ENCODE measurements at regions not wholly inside any gene's neighbourhood (a gene's known extent, or its start where the extent isn't known, plus 50 kb on each side); places are given as distances from the start of the nearest gene placed in this dataset.

DNA sequence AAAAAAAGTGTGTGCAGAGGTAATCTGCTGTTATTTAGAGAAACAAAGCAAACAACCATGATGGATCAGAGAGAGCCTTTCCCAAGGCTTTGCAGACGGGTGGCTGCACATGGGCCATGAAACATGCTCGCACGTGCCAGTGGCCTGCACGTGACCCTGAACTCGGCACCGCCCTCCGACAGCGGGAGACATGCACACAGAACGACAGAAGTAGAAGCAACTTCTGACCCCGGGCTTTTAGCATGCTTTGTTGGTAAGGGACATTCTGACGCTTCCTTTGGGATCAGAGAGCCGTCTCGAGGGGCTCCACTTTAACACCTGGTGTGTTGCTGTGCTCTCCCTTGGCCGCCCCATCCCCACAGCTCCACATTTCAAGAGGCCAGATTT, 112.5 kb downstream of the KCNF1 start:
- no peaks in the 10 kb centered on the region for H3K9me3 Mint-ChIP-seq
- H3K4me3 Mint-ChIP-seq, result no peak overlapping the region

DNA sequence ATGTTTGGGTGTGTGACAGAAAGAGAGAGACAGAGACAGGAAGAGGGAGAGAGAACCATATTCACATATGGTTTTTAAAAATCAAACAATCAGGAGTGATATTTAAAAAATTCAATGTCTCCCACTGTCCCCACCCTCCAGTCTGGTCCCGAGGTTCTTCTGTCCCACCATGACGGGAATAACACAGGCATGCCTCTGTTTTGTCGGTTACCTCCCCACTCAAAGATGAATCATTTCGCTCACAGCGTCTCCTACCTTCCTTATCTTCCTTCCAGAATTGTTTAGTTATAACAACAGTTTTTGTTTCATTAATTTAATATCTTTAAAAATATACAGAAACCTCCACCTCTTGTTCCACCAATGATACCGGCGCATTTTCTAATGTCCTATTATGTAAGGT, 113.0 kb downstream of the KCNF1 start:
- Mint-ChIP-seq H3K4me1 (no peaks in the 10 kb centered on the region), H3K9me3 (no peaks in the 10 kb centered on the region), H3K27ac (ENCODE audit: low read depth) (no peak overlapping the region), H3K27me3 (peaks cover 33% of the 10 kb centered on the region), H3K4me3 (no peak overlapping the region), H3K36me3 (ENCODE audit: insufficient read depth) (no peaks in the 10 kb centered on the region)
- ATAC-seq (replicated peaks; ENCODE audit: extremely low read depth, poor library complexity, severe bottlenecking) (no peak), DNase-seq (ENCODE audit: low spot score in 2 of 2) (no peak)

More for the DNA sequence above, 112.5 kb downstream of the KCNF1 start:
- H3K27me3 Mint-ChIP-seq, result peaks cover 36% of the 10 kb centered on the region
- DNase-seq (ENCODE audit: low spot score in 2 of 2) (no peak), ATAC-seq (replicated peaks; ENCODE audit: extremely low read depth, poor library complexity, severe bottlenecking) (no peak)
- H3K36me3 Mint-ChIP-seq (ENCODE audit: insufficient read depth), result no peaks in the 10 kb centered on the region
- no peak overlapping the region for H3K27ac Mint-ChIP-seq (ENCODE audit: low read depth)
- H3K4me1 Mint-ChIP-seq, result no peaks in the 10 kb centered on the region

DNA sequence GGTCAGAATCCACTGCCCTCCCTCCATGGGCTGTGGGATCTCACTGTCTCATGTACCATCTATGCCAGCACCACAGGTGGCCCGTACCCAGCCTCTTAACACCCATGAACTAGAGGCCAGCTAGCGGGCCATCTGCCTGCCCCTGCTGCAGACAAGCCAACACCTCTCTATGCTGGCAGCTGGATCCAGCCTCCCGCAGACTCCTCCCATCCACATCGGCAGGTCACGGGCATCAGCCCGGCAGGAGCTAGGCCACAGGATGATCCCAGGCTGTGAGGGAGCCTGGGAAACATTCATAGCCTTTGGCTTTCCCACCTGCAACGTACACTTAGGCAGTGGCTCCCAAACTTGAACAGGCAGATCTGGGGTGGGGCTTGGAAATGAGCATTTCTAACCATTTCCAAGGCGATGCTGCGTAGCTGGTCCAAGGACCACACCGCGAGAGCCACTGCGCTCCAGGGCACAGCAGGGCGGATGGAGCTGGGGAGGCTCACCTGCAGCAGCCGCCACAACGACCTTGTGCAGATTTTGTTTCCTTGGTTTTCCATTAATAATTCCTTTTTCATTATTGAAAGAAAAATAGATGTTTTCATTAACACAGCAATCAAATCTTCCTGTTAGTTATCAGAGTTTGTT, 114.7 kb downstream of the KCNF1 start:
- ATAC-seq (replicated peaks; ENCODE audit: extremely low read depth, poor library complexity, severe bottlenecking) (no peak), DNase-seq (ENCODE audit: low spot score in 2 of 2) (no peak)
- Mint-ChIP-seq H3K4me1 (no peaks in the 10 kb centered on the region), H3K27ac (ENCODE audit: low read depth) (no peak overlapping the region), H3K4me3 (no peak overlapping the region), H3K9me3 (no peaks in the 10 kb centered on the region), H3K36me3 (ENCODE audit: insufficient read depth) (no peaks in the 10 kb centered on the region), H3K27me3 (peaks cover 30% of the 10 kb centered on the region)

DNA sequence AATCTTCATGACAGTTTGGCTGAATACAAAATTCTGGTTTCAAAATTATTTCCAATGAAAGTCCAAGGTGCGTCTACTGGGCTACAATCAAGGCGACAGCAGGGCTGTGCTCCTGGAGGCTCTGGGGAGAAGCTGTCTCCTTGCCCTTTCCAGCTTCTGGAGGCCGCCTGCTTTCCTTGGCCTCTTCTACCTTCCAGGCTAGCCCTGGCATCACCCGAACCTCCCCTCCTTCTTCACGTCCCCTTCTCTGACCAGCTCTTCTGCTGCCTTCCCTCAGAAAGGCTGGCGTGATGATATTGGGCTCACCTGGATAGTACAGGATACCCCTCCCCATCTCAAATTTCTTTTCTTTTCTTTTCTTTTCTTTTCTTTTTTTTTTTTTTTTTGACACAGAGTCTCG, 115.5 kb downstream of the KCNF1 start:
- H3K4me1 Mint-ChIP-seq, result no peaks in the 10 kb centered on the region
- no peaks in the 10 kb centered on the region for H3K9me3 Mint-ChIP-seq
- no peak for DNase-seq (ENCODE audit: low spot score in 2 of 2)
- no peak overlapping the region for H3K27ac Mint-ChIP-seq (ENCODE audit: low read depth)
- no peaks in the 10 kb centered on the region for H3K36me3 Mint-ChIP-seq (ENCODE audit: insufficient read depth)
- H3K27me3 Mint-ChIP-seq, result peaks cover 23% of the 10 kb centered on the region
- no peak for ATAC-seq (replicated peaks; ENCODE audit: extremely low read depth, poor library complexity, severe bottlenecking)
- H3K4me3 Mint-ChIP-seq, result no peak overlapping the region

DNA sequence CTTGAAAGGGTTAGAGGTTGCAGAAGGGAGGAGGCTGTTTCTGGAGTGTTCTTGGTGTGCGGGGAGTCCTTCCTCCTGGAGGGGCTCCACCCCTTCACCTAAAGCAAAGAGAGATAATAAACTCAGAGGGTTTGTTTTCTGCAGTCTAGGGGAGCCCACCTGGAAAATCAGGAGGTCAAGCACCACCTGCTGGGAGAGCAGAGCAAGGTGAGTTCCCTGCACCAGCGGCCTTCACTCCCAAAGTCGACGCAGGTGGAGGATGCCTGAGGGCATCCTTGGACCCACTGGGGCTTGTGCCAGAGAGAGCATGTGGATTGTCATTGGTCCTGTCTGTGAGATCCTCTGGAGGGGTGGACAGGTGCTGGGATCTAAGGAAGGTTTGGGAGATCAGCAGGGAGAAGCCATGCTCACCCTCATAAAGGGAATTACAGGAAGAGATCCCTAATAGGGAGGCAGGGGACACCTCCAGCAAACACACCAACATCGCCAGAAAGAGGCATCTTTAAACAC, 116.7 kb downstream of the KCNF1 start:
- ATAC-seq (replicated peaks; ENCODE audit: extremely low read depth, poor library complexity, severe bottlenecking) (no peak), DNase-seq (ENCODE audit: low spot score in 2 of 2) (no peak)
- H3K27ac Mint-ChIP-seq (ENCODE audit: low read depth), result no peak overlapping the region
- H3K4me3 Mint-ChIP-seq, result no peak overlapping the region
- H3K36me3 Mint-ChIP-seq (ENCODE audit: insufficient read depth), result no peaks in the 10 kb centered on the region
- H3K4me1 Mint-ChIP-seq, result no peaks in the 10 kb centered on the region
- peaks cover 28% of the 10 kb centered on the region for H3K27me3 Mint-ChIP-seq
- no peaks in the 10 kb centered on the region for H3K9me3 Mint-ChIP-seq

DNA sequence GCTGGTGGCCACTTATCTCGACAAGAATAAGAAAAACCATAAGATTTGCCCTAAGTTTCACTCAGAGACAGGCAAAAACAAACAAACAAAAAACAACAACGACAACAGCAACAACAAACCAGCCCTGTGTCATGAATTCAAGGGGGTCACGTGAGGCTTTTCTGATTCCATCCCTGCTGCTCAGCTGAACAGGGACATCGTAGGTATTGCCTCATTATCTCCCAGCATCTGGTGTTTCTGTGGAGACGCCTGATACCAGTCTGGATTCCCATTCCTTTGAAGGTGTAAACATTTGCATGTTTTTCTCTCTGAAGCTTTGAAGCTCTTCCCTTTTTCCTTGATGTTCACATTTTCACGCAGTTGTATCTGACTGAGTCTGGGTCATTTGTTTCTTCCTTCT, 117.4 kb downstream of the KCNF1 start:
- Mint-ChIP-seq H3K27ac (ENCODE audit: low read depth) (no peak overlapping the region), H3K4me3 (no peak overlapping the region), H3K9me3 (no peaks in the 10 kb centered on the region), H3K27me3 (peaks cover 30% of the 10 kb centered on the region), H3K4me1 (no peaks in the 10 kb centered on the region), H3K36me3 (ENCODE audit: insufficient read depth) (no peaks in the 10 kb centered on the region)
- ATAC-seq (replicated peaks; ENCODE audit: extremely low read depth, poor library complexity, severe bottlenecking) (no peak), DNase-seq (ENCODE audit: low spot score in 2 of 2) (no peak)

DNA sequence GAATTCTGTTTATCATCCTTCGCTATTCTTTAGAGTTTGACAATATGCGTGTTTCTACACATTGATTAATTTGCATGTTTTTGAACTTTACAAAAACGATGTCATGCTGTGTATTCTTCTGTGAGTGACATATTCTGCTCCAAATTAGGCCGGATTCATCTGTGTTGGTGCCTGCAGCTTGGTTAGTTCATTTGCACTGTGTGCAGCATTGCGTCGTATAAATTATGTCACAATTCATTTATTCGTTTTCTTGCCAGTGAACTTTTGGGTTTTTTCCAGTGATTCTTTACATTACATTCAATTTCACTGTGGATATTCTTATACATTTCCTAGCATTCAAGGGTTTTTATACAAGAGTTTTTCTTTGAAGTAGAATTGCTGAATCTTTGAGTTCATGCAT, 118.3 kb downstream of the KCNF1 start:
- DNase-seq (ENCODE audit: low spot score in 2 of 2) (no peak), ATAC-seq (replicated peaks; ENCODE audit: extremely low read depth, poor library complexity, severe bottlenecking) (no peak)
- H3K27ac Mint-ChIP-seq (ENCODE audit: low read depth), result no peak overlapping the region
- H3K4me1 Mint-ChIP-seq, result no peaks in the 10 kb centered on the region
- peaks cover 37% of the 10 kb centered on the region for H3K27me3 Mint-ChIP-seq
- no peaks in the 10 kb centered on the region for H3K36me3 Mint-ChIP-seq (ENCODE audit: insufficient read depth)
- H3K9me3 Mint-ChIP-seq, result no peaks in the 10 kb centered on the region
- H3K4me3 Mint-ChIP-seq, result no peak overlapping the region

DNA sequence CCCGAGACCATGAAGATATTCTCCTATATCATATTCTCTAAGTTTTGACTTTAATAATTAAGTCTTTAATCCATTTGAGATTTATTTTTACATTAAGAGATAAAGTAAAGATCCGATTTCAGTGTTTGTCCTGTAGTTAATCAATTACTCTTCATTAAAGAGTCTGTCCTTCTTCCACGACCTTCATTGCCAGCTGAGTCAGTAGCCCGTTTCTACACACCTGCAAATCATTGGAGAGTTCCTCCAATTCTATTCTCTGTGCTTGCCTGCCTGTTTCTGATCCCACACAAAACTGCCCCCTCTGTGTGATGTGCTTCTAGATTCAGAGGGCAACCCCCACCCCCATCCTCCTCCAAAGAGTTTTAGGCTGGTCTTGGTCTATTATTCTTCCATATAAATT, 119.2 kb downstream of the KCNF1 start:
- no peak overlapping the region for H3K27ac Mint-ChIP-seq (ENCODE audit: low read depth)
- peaks cover 2% of the 10 kb centered on the region for H3K36me3 Mint-ChIP-seq (ENCODE audit: insufficient read depth)
- ATAC-seq (replicated peaks; ENCODE audit: extremely low read depth, poor library complexity, severe bottlenecking) (no peak), DNase-seq (ENCODE audit: low spot score in 2 of 2) (no peak)
- H3K4me3 Mint-ChIP-seq, result no peak overlapping the region
- H3K9me3 Mint-ChIP-seq, result no peaks in the 10 kb centered on the region
- H3K27me3 Mint-ChIP-seq, result peaks cover 45% of the 10 kb centered on the region
- H3K4me1 Mint-ChIP-seq, result no peaks in the 10 kb centered on the region

DNA sequence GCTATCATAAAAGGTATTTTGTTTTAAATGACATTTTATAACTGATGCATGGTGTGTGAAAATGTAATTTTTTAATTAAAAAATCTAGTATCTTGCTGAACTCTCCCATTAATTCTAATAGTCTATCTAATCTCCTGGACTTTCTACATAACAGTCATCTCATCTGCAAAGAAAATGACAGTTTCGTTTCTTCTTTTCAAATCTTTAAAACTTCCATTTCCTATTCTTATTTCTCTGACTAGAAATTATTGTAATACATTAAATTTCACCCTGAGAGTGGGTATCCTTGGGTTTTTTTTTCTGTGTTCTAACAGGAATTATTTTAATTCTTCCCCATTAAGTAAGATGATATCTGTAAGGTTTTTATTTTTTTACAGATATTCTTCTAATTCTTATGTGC, 120.1 kb downstream of the KCNF1 start:
- DNase-seq (ENCODE audit: low spot score in 2 of 2), result no peak
- no peak for ATAC-seq (replicated peaks; ENCODE audit: extremely low read depth, poor library complexity, severe bottlenecking)
- peaks cover 55% of the 10 kb centered on the region for H3K27me3 Mint-ChIP-seq
- H3K4me1 Mint-ChIP-seq, result no peaks in the 10 kb centered on the region
- peaks cover 2% of the 10 kb centered on the region for H3K36me3 Mint-ChIP-seq (ENCODE audit: insufficient read depth)
- H3K4me3 Mint-ChIP-seq, result no peak overlapping the region
- H3K9me3 Mint-ChIP-seq, result peaks cover 3% of the 10 kb centered on the region
- no peak overlapping the region for H3K27ac Mint-ChIP-seq (ENCODE audit: low read depth)

DNA sequence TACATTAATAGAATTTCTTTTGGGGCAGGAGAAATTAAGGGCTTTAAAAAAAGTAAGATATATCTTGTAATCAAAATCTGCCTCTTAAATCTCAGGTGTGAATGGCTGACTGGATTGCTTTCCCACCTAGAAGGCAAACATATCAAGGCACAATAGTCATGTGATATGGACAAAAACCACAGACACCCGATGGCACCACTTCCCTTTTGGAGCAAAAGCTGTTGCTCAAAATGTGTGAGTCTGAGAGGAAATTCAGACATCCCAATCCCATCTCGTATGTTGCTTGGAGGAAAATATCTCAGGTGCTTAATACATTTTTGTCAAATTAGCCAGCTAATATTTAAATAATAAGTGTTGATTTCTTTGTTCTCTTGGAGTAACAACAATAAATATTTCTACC, 120.7 kb downstream of the KCNF1 start:
- no peak overlapping the region for H3K27ac Mint-ChIP-seq (ENCODE audit: low read depth)
- H3K4me3 Mint-ChIP-seq, result no peak overlapping the region
- H3K36me3 Mint-ChIP-seq (ENCODE audit: insufficient read depth), result peaks cover 2% of the 10 kb centered on the region
- H3K4me1 Mint-ChIP-seq, result no peaks in the 10 kb centered on the region
- H3K27me3 Mint-ChIP-seq, result peaks cover 60% of the 10 kb centered on the region
- ATAC-seq (replicated peaks; ENCODE audit: extremely low read depth, poor library complexity, severe bottlenecking), result no peak
- peaks cover 8% of the 10 kb centered on the region for H3K9me3 Mint-ChIP-seq
- DNase-seq (ENCODE audit: low spot score in 2 of 2), result no peak

DNA sequence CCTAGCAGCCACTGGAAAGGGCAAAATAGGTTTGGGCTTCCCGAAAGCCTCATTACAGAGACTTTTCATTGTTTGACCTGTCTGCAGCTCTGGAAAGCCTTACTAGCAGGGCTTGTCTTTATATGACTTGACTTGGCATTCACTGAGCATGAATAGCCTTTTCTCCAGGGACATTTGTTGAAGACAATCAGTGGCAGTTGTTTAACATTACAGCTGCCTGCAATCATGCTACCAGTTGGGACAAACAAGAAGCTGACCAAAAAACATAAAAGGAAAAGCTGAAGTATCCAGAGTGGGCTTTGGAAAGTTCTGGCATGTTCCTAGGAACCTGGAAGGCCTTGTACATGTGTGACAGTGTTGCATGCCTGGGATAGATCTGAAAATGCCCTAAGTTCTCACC, 121.4 kb downstream of the KCNF1 start:
- DNase-seq (ENCODE audit: low spot score in 2 of 2) (no peak), ATAC-seq (replicated peaks; ENCODE audit: extremely low read depth, poor library complexity, severe bottlenecking) (no peak)
- Mint-ChIP-seq H3K27ac (ENCODE audit: low read depth) (no peak overlapping the region), H3K9me3 (peaks cover 15% of the 10 kb centered on the region), H3K36me3 (ENCODE audit: insufficient read depth) (peaks cover 2% of the 10 kb centered on the region), H3K27me3 (peaks cover 62% of the 10 kb centered on the region), H3K4me1 (no peaks in the 10 kb centered on the region), H3K4me3 (no peak overlapping the region)

DNA sequence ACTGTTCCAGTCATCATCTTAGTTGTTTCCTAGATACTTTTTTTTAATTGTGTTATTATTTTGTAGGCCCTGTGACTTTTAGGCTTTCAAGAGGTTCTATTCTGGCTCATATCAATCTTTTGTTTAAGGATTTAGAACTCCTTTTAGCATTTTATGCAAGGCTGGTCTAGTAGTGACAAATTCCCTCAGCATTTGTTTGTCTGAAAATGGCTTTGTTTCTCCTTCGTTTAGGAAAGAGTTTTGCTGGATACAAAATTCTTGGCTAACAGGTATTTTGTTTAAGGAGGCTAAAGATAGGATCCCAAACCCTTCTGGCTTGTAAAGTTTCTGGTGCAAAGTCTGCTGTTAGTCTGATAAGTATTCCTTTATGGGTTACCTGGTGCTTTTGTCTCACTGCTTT, 116.6 kb upstream of the SLC66A3 start:
- no peaks in the 10 kb centered on the region for H3K4me1 Mint-ChIP-seq
- no peak for DNase-seq (ENCODE audit: low spot score in 2 of 2)
- no peak for ATAC-seq (replicated peaks; ENCODE audit: extremely low read depth, poor library complexity, severe bottlenecking)
- peaks cover 2% of the 10 kb centered on the region for H3K36me3 Mint-ChIP-seq (ENCODE audit: insufficient read depth)
- peaks cover 84% of the 10 kb centered on the region for H3K27me3 Mint-ChIP-seq
- peaks cover 25% of the 10 kb centered on the region for H3K9me3 Mint-ChIP-seq
- H3K27ac Mint-ChIP-seq (ENCODE audit: low read depth), result no peak overlapping the region
- no peak overlapping the region for H3K4me3 Mint-ChIP-seq

DNA sequence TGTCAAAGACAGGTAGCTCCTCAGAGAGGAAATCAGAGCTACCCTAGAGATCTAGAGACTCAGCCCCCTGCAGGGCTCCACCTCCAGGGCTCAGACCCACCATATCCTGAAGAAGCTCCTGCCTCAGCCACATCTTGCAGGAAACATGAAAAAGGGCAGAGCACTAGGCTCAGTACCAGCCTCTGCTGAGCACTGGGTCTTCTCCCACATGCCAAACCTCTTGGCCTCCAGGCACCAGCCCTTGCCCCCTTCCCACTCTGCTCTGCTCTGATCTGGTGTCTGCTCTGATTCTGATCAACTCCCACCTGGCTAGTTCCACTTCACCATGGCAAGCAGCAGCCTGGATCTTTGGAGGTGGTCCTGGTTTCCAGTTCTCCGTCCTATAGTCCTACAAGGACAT, 114.3 kb upstream of the SLC66A3 start:
- Mint-ChIP-seq H3K4me1 (no peaks in the 10 kb centered on the region), H3K27me3 (peaks cover 78% of the 10 kb centered on the region), H3K9me3 (peaks cover 25% of the 10 kb centered on the region), H3K4me3 (no peak overlapping the region), H3K27ac (ENCODE audit: low read depth) (no peak overlapping the region), H3K36me3 (ENCODE audit: insufficient read depth) (no peaks in the 10 kb centered on the region)
- DNase-seq (ENCODE audit: low spot score in 2 of 2), result no peak
- no peak for ATAC-seq (replicated peaks; ENCODE audit: extremely low read depth, poor library complexity, severe bottlenecking)

Data from central memory CD8-positive, alpha-beta T cell (primary cell).